PFSK-1 (cell line): ENCODE measurements at regions not wholly inside any gene's neighbourhood (a gene's known extent, or its start where the extent isn't known, plus 50 kb on each side); places are given as distances from the start of the nearest gene placed in this dataset.

Experiments used
- FOXP2 ChIP-seq: optimal IDR thresholded peaks from 2 replicates; pipeline ENCODE3; 2011; ENCODE audit warnings: borderline replicate concordance, control low read depth, inconsistent platforms; ENCODE audit not compliant: insufficient read depth; ENCODE audit errors: extremely low read length, extremely low read depth
- POLR2AphosphoS5 ChIP-seq: IDR thresholded peaks from 2 replicates; pipeline ENCODE4 v1.6.1; 2012; ENCODE audit warnings: low read depth, mild to moderate bottlenecking, control low read depth, low read length, moderate library complexity
- SIN3A ChIP-seq: IDR thresholded peaks from 2 replicates; pipeline ENCODE4 v1.6.1; 2012; ENCODE audit warnings: mild to moderate bottlenecking, low read length, moderate library complexity, borderline replicate concordance; ENCODE audit not compliant: insufficient read depth
- TAF1 ChIP-seq: IDR thresholded peaks from 2 replicates; pipeline ENCODE4 v1.6.1; 2012; ENCODE audit warnings: low read length, control low read depth, borderline replicate concordance; ENCODE audit not compliant: insufficient read depth
- TF ChIP-seq, protein P1 (sequence below), 2 experiments: IDR thresholded peaks; 2 replicates each; pipeline versions ENCODE4 v1.6.1 to v1.8.0; 2011 to 2012; ENCODE audit warnings: low read depth in 2 of 2, low read length in 2 of 2, control low read depth in 1 of 2, inconsistent platforms in 1 of 2, mild to moderate bottlenecking in 1 of 2, moderate library complexity in 1 of 2; ENCODE audit not compliant: insufficient read depth in 1 of 2

DNA sequence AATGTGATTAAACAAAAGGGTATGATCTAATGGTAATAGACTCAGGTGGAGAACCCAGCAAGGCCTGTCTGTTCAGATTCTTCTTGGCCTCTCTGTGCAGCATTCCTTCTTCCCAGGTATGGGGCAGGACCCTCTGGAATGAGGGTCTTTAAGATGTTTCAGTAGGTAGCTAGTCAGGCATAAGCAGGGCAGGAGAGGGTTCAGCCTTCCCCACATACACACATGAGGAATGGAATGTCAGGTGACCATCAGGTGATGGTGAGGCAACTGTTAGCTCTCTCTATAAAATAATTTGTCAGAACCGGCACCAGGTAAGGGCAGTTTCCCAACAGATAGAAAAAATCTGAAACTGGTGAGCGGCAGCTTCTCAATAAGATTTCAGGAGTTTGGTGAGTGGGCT lies 222.3 kb upstream of the PHYHIPL start:
- no peak for TF ChIP-seq SIN3A

DNA sequence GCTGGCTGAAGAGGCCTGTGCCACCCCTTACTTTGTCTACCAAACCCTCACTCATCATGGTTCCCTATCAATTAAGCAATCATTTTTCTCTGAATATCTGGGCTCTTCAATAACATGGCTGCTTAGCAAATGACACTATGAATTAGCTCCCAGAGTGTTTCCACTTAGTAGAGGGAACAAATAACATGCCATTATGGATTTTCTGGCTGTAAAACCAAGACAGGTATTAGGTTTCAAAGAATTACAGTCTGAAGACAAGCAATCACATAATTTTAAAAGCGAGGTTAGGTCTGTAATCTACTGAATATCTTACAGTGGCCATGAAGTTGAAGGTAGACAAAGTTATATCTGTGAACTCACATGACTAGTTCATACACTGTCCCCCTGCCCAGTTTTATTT lies 220.8 kb upstream of the PHYHIPL start:
- TF ChIP-seq FOXP2 (no peak), POLR2AphosphoS5 (no peak), TAF1 (no peak), SIN3A (no peak)
- TF ChIP-seq, protein P1, sequence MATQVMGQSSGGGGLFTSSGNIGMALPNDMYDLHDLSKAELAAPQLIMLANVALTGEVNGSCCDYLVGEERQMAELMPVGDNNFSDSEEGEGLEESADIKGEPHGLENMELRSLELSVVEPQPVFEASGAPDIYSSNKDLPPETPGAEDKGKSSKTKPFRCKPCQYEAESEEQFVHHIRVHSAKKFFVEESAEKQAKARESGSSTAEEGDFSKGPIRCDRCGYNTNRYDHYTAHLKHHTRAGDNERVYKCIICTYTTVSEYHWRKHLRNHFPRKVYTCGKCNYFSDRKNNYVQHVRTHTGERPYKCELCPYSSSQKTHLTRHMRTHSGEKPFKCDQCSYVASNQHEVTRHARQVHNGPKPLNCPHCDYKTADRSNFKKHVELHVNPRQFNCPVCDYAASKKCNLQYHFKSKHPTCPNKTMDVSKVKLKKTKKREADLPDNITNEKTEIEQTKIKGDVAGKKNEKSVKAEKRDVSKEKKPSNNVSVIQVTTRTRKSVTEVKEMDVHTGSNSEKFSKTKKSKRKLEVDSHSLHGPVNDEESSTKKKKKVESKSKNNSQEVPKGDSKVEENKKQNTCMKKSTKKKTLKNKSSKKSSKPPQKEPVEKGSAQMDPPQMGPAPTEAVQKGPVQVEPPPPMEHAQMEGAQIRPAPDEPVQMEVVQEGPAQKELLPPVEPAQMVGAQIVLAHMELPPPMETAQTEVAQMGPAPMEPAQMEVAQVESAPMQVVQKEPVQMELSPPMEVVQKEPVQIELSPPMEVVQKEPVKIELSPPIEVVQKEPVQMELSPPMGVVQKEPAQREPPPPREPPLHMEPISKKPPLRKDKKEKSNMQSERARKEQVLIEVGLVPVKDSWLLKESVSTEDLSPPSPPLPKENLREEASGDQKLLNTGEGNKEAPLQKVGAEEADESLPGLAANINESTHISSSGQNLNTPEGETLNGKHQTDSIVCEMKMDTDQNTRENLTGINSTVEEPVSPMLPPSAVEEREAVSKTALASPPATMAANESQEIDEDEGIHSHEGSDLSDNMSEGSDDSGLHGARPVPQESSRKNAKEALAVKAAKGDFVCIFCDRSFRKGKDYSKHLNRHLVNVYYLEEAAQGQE (IDR thresholded peaks at IDR 0.05; ENCODE audit: insufficient read depth in 1 of 2, low read depth in 2 of 2, low read length in 2 of 2): no peak

DNA sequence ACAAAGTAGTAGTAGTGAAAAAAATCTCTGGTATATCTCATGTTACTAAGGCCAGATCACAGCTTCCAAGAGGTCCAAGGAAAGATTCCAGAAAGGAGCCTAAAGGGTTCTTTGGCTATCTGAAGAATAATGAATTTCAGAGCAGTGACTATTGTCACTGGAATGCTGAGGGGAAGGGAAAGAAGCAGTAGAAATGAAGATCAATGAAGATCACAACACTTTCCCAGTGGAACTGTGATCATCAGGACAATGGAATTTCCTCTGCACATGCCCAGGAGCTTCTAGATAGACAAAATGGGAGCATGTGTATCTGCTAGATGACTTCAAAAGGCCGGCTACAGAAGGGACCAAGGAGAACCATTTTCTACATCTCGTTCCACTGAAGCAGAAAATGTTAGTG lies 219.5 kb upstream of the PHYHIPL start:
- TF ChIP-seq POLR2AphosphoS5 (no peak), SIN3A (no peak), FOXP2 (no peak), TAF1 (no peak)
- TF ChIP-seq, protein P1 (IDR thresholded peaks at IDR 0.05; ENCODE audit: insufficient read depth in 1 of 2, low read depth in 2 of 2, low read length in 2 of 2): no peak

DNA sequence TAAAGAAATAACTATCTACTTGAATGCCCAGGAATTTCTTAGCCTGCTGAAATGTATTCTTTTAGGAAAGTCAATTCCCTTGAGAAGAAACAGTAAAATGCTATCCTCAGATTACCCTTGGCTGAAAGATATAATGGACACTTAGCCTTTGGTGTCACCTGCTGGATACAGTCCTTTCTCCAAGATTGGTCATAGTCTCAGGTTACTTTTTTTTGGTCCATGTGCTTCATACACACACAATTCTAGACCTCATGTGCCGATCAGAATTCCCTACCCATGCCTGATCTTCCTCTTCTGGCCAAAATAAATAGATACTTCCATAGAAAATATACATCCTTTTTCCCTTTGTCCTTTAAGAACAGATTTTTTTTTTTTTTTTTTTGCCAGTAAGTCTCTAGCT lies 218.9 kb upstream of the PHYHIPL start:
- TF ChIP-seq FOXP2 (no peak), POLR2AphosphoS5 (no peak), SIN3A (no peak), TAF1 (no peak)
- TF ChIP-seq, protein P1 (IDR thresholded peaks at IDR 0.05; ENCODE audit: insufficient read depth in 1 of 2, low read depth in 2 of 2, low read length in 2 of 2): no peak

DNA sequence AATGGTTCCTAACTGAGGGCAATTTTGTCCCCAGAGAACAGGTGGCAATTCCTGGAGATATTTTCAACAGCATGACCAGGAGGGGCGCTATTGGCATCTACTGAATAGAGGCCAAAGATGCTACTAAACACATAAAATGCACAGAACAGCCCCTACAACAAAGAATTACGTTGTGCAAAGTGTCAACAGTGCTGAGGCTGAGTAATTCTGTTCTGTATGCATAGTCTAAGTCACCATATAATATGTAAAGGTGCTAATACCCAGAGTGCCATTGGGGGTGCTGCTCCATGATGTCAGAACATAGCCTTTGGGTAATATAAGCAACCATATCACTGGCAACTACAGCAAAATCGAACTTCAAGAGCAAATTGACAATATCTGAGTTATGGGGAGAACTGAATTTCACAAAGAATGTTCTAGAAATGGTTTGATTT lies 213.3 kb upstream of the PHYHIPL start:
- TF ChIP-seq FOXP2 (no peak), POLR2AphosphoS5 (no peak), SIN3A (no peak), TAF1 (no peak)
- TF ChIP-seq, protein P1 (IDR thresholded peaks at IDR 0.05; ENCODE audit: insufficient read depth in 1 of 2, low read depth in 2 of 2, low read length in 2 of 2): no peak
